GM18520 (cell line): ENCODE measurements at regions not wholly inside any gene's neighbourhood (a gene's known extent, or its start where the extent isn't known, plus 50 kb on each side); places are given as distances from the start of the nearest gene placed in this dataset.

Experiments used
- ATAC-seq: cut with Tn5 transposase; IDR thresholded peaks from one replicate; pipeline ENCODE4 v1.9.1; 2021; ENCODE audit not compliant: unreplicated experiment

GRCh38 chr2:57893786-57894185 lies 152.8 kb upstream of the VRK2 start:
- ATAC-seq, result no peak

GRCh38 chr2:57894381-57894780 lies 152.2 kb upstream of the VRK2 start:
- ATAC-seq, result no peak

GRCh38 chr2:57897920-57898319 lies 148.7 kb upstream of the VRK2 start:
- no peak for ATAC-seq

GRCh38 chr2:57899898-57900297 lies 146.7 kb upstream of the VRK2 start:
- no peak for ATAC-seq

GRCh38 chr2:57902578-57902977 lies 144.0 kb upstream of the VRK2 start:
- no peak for ATAC-seq

GRCh38 chr2:57906152-57906732 lies 140.4 kb upstream of the VRK2 start:
- peak; percentile 46 for ATAC-seq

- ATAC-seq, result no peak
Observed at GRCh38 chr2:57907411-57907810, 139.2 kb upstream of the VRK2 start.

GRCh38 chr2:57908736-57909161 lies 137.9 kb upstream of the VRK2 start:
- ATAC-seq, result peak; percentile 83

- no peak for ATAC-seq
Observed at GRCh38 chr2:57918126-57918525, 128.5 kb upstream of the VRK2 start.

- ATAC-seq, result no peak
Observed at GRCh38 chr2:57920342-57920939, 126.2 kb upstream of the VRK2 start.

- ATAC-seq, result no peak
Observed at GRCh38 chr2:57934659-57935058, 111.9 kb upstream of the VRK2 start.

GRCh38 chr2:57936216-57936615 lies 110.4 kb upstream of the VRK2 start:
- ATAC-seq, result no peak

- no peak for ATAC-seq
Observed at GRCh38 chr2:57937456-57937855, 109.2 kb upstream of the VRK2 start.

- ATAC-seq, result no peak
Observed at GRCh38 chr2:57941816-57942215, 104.8 kb upstream of the VRK2 start.

- no peak for ATAC-seq
Observed at GRCh38 chr2:57943315-57943714, 103.3 kb upstream of the VRK2 start.

- no peak for ATAC-seq
Observed at GRCh38 chr2:57947398-57947797, 99.2 kb upstream of the VRK2 start.

GRCh38 chr2:57954020-57954419 lies 92.6 kb upstream of the VRK2 start:
- ATAC-seq, result no peak

- ATAC-seq, result no peak
Observed at GRCh38 chr2:57957238-57957637, 89.4 kb upstream of the VRK2 start.

GRCh38 chr2:57959390-57959789 lies 87.2 kb upstream of the VRK2 start:
- no peak for ATAC-seq

GRCh38 chr2:57962861-57963260 lies 83.7 kb upstream of the VRK2 start:
- no peak for ATAC-seq

- no peak for ATAC-seq
Observed at GRCh38 chr2:57965219-57965618, 81.4 kb upstream of the VRK2 start.

- ATAC-seq, result no peak
Observed at GRCh38 chr2:57965961-57966360, 80.6 kb upstream of the VRK2 start.

- no peak for ATAC-seq
Observed at GRCh38 chr2:57973621-57974186, 72.9 kb upstream of the VRK2 start.
